ENCODE measurements at regions not wholly inside any gene's neighbourhood (a gene's known extent, or its start where the extent isn't known, plus 50 kb on each side); places are given as distances from the start of the nearest gene placed in this dataset.
"Not testable (repeated sequence)": the region's sequence is repeated elsewhere in the genome, so short reads cannot be mapped to it uniquely, and the experiment has no call there.

GRCh38 chr6:19892260-19892659, 55.1 kb downstream of the ID4 start:
- no peak overlapping the region for H3K27ac ChIP-seq
- H3K9me3 ChIP-seq (replicated peaks in 1 of 11): peaks cover 0 to 29% (median 8%) of the 10 kb centered on the region in 11 experiments; a peak in 11 of 22 replicates
- H4K20me1 ChIP-seq: no peaks in the 10 kb centered on the region
- H3K4me2 ChIP-seq: no peak overlapping the region
- peaks cover 0 to 24% (median 15%) of the 10 kb centered on the region in 10 experiments; a peak in 14 of 20 replicates for H3K4me1 ChIP-seq
- no peaks in the 10 kb centered on the region for H3K36me3 ChIP-seq
- no peak for TF ChIP-seq Cebpa-rat (IDR thresholded peaks at IDR 0.05)
- H3K9ac ChIP-seq: no peak overlapping the region
- H3K27me3 ChIP-seq: no peaks in the 10 kb centered on the region
- no peak overlapping the region for H3K4me3 ChIP-seq

- H4K20me1 ChIP-seq: no peaks in the 10 kb centered on the region
- H3K27ac ChIP-seq: no peak overlapping the region
- no peak overlapping the region for H3K9ac ChIP-seq
- 0 out of 20 replicates have a peak overlapping the region, but pooled peaks of 1 of the 10 experiments have one; percentile 13 for H3K4me3 ChIP-seq
- peaks cover 0 to 14% (median 4%) of the 10 kb centered on the region in 11 experiments; a peak in 6 of 22 replicates for H3K9me3 ChIP-seq (replicated peaks in 1 of 11)
- peaks cover 0 to 20% (median 15%) of the 10 kb centered on the region in 10 experiments; a peak in 14 of 20 replicates for H3K4me1 ChIP-seq
- H3K36me3 ChIP-seq: no peaks in the 10 kb centered on the region
- H3K27me3 ChIP-seq: no peaks in the 10 kb centered on the region
- H3K4me2 ChIP-seq: peak overlapping the region in 8 of 11 experiments; percentile 19 to 67 (median 46); a peak in 15 of 22 replicates
- TF ChIP-seq Cebpa-rat (IDR thresholded peaks at IDR 0.05): no peak
Measured at GRCh38 chr6:19895866-19896692, 58.9 kb downstream of the ID4 start.

DNA sequence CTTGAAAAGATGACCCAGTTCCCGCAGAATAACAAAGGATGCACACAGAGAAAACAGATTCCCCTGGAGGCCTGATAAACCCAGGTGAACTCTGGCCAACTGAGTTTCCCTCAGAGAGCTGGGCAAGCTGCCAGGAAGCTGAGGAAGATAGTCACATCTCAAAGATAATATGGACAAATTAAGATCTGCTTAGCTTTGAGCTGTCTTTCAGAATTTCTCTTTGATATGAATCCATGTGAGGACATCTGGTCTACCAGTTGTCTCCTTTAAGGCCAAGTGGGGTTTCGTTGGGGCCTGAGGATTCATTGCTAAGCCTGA, 59.5 kb downstream of the ID4 start:
- no peaks in the 10 kb centered on the region for H3K27me3 ChIP-seq
- no peaks in the 10 kb centered on the region for H4K20me1 ChIP-seq
- peak overlapping the region in 8 of 11 experiments; percentile 19 to 67 (median 46); a peak in 14 of 22 replicates for H3K4me2 ChIP-seq
- H3K4me1 ChIP-seq: peaks cover 0 to 20% (median 15%) of the 10 kb centered on the region in 10 experiments; a peak in 14 of 20 replicates
- TF ChIP-seq Cebpa-rat (IDR thresholded peaks at IDR 0.05): no peak
- H3K36me3 ChIP-seq: no peaks in the 10 kb centered on the region
- H3K9me3 ChIP-seq (replicated peaks in 1 of 11): peaks cover 0 to 14% (median 4%) of the 10 kb centered on the region in 11 experiments; a peak in 6 of 22 replicates
- no peak overlapping the region for H3K9ac ChIP-seq
- H3K27ac ChIP-seq: no peak overlapping the region
- 0 out of 20 replicates have a peak overlapping the region, but pooled peaks of 1 of the 10 experiments have one; percentile 13 for H3K4me3 ChIP-seq

DNA sequence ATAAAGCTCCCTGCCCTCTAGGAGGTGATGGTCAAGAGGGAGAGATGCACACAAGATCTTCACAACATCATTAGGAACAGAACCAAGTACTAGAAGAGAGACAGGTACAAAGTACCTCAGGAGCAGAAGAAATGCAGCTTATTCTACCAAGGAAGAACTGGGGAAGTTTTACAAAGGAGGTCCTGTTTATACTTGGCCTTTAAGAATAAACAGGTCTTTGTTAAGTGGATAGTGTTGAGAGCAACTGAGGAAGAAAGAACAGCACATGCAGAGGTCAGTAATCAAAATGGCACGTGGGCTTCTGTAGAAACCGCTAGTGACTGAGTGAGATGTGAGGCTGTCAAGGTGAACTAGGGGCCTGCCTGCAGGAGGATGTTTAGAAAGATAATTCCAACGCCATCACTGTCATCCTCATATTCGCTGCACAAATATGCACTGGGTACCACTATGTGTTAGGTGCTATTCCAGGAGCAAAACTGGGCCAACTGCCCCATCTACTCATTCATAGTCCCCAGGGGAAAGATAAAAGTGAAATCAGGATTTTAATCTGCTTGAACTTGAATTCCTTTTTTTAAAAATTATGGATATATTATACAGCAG, 61.1 kb downstream of the ID4 start:
- Histone ChIP-seq H3K4me3 (no peak overlapping the region), H3K36me3 (no peaks in the 10 kb centered on the region), H3K9me3 (replicated peaks in 1 of 11) (peaks cover 0 to 14% (median 4%) of the 10 kb centered on the region in 11 experiments; a peak in 6 of 22 replicates), H3K27me3 (no peaks in the 10 kb centered on the region), H3K4me1 (peaks cover 0 to 20% (median 15%) of the 10 kb centered on the region in 10 experiments; a peak in 14 of 20 replicates), H3K27ac (no peak overlapping the region), H3K4me2 (no peak overlapping the region), H4K20me1 (no peaks in the 10 kb centered on the region), H3K9ac (no peak overlapping the region)
- TF ChIP-seq Cebpa-rat (IDR thresholded peaks at IDR 0.05): no peak

- no peak overlapping the region for H3K9ac ChIP-seq
- H3K27me3 ChIP-seq: no peaks in the 10 kb centered on the region
- no peaks in the 10 kb centered on the region for H3K4me1 ChIP-seq
- H3K36me3 ChIP-seq: no peaks in the 10 kb centered on the region
- H4K20me1 ChIP-seq: no peaks in the 10 kb centered on the region
- no peak overlapping the region for H3K4me2 ChIP-seq
- H3K4me3 ChIP-seq: no peak overlapping the region
- no peak overlapping the region for H3K27ac ChIP-seq
- no peaks in the 10 kb centered on the region for H3K9me3 ChIP-seq (replicated peaks in 1 of 11)
- no peak for TF ChIP-seq Cebpa-rat (IDR thresholded peaks at IDR 0.05)
Measured at GRCh38 chr6:19902201-19902600, 65.0 kb downstream of the ID4 start.

- H3K27ac ChIP-seq; H3K9ac ChIP-seq; H3K4me3 ChIP-seq; H3K9me3 ChIP-seq (replicated peaks in 1 of 11); H3K4me1 ChIP-seq; H3K27me3 ChIP-seq; H3K4me2 ChIP-seq; H3K36me3 ChIP-seq; H4K20me1 ChIP-seq: not testable (repeated sequence)
Measured at GRCh38 chr6:19904408-19904807, 67.2 kb downstream of the ID4 start.

DNA sequence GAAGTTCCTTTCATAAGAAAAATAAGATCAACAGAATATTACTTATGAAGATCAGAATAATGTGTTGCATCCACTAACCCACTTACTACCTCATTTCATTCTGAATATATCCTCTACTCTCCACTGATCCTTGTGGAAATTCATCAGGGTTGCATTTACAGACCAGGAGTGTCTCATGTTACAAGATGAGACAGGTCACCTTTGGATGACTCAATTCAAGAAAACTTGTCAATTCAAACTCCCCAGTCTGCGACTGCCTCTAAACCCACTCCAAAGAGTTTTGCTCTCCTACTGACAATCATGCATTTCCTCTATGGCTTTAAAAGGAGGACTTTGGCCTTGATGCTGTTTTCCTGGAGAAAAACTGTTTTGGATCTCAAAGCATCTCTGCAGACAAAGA, 68.4 kb downstream of the ID4 start:
- H3K27ac ChIP-seq: no peak overlapping the region
- H3K9ac ChIP-seq: no peak overlapping the region
- no peaks in the 10 kb centered on the region for H3K36me3 ChIP-seq
- H3K4me3 ChIP-seq: no peak overlapping the region
- no peak for TF ChIP-seq Cebpa-rat (IDR thresholded peaks at IDR 0.05)
- no peaks in the 10 kb centered on the region for H4K20me1 ChIP-seq
- H3K9me3 ChIP-seq (replicated peaks in 1 of 11): no peaks in the 10 kb centered on the region
- H3K4me1 ChIP-seq: no peaks in the 10 kb centered on the region
- no peaks in the 10 kb centered on the region for H3K27me3 ChIP-seq
- no peak overlapping the region for H3K4me2 ChIP-seq

DNA sequence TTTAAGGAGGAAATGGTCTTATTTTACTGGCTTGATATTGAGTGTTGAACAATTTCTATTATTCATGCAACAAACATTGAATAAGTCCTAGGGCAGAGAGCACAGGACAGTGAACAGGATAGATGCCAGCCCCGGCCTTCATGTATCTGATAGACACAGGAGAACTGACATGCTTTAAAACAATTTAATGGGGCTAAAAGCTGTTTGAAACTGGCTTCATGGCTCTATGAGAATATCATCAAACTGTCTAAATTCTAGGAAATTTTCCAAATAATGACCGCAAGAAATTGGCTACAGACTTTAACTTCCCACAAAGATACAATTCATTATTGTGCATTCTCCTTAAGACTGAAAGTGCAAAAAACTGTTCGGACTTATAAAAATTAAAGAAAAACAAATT, 69.0 kb downstream of the ID4 start:
- no peak for TF ChIP-seq Cebpa-rat (IDR thresholded peaks at IDR 0.05)
- Histone ChIP-seq H4K20me1 (no peaks in the 10 kb centered on the region), H3K4me3 (no peak overlapping the region)

DNA sequence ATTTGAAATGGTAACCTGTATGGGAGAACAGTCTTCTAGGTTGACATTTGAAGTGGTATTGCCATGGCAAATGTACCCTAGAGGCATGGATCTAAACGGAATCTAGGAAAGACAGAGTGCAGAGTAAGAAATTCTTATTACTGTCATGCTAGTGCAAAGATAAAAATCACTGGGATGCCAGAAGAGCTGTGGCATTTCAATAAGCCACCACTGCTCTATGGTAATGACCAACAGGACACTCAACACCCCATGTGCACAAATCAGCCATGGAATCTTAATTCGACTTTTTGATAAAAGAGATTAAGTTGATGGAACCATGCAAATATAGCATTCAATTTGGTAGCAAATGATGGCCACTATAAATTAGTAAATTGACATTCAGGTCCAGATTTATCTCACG, 74.1 kb downstream of the ID4 start:
- Histone ChIP-seq H3K4me3 (no peak overlapping the region), H3K4me2 (no peak overlapping the region), H4K20me1 (no peaks in the 10 kb centered on the region), H3K36me3 (no peaks in the 10 kb centered on the region), H3K27ac (no peak overlapping the region), H3K9ac (no peak overlapping the region), H3K27me3 (no peaks in the 10 kb centered on the region), H3K4me1 (no peaks in the 10 kb centered on the region), H3K9me3 (replicated peaks in 1 of 11) (peaks cover 0 to 12% (median 7%) of the 10 kb centered on the region in 11 experiments; a peak in 7 of 22 replicates)
- TF ChIP-seq Cebpa-rat (IDR thresholded peaks at IDR 0.05): no peak

More for the DNA sequence above, 69.0 kb downstream of the ID4 start:
- no peaks in the 10 kb centered on the region for H3K36me3 ChIP-seq
- H3K27me3 ChIP-seq: no peaks in the 10 kb centered on the region
- no peaks in the 10 kb centered on the region for H3K9me3 ChIP-seq (replicated peaks in 1 of 11)
- H3K4me2 ChIP-seq: no peak overlapping the region
- H3K9ac ChIP-seq: no peak overlapping the region
- no peaks in the 10 kb centered on the region for H3K4me1 ChIP-seq
- H3K27ac ChIP-seq: no peak overlapping the region

All from BLaER1 treated with 17β-estradiol and CSF1 and Interleukin-3, amounts not matched to agents 10 nM and 100 nM (cell line).